Hepatocyte (in vitro differentiated cells): ENCODE measurements at regions not wholly inside any gene's neighbourhood (a gene's known extent, or its start where the extent isn't known, plus 50 kb on each side); places are given as distances from the start of the nearest gene placed in this dataset.

Experiments
- DNase-seq: peaks from one replicate; pipeline ENCODE4 v3.0.0-alpha.2; 2016; ENCODE audit warnings: low spot score
- H2AFZ ChIP-seq: fragments of 200-600 bp; sonication (generic); 2 replicates; pipeline ENCODE4 v1.6.0; 2016; ENCODE audit warnings: antibody characterized with exemption, mild to moderate bottlenecking
- H3K27ac ChIP-seq: fragments of 200-600 bp; sonication (generic); 2 replicates; pipeline ENCODE4 v1.5.1; 2016; ENCODE audit warnings: mild to moderate bottlenecking
- H3K27me3 ChIP-seq: fragments of 200-600 bp; sonication (generic); 2 replicates; pipeline ENCODE4 v1.6.1; 2016
- H3K36me3 ChIP-seq: fragments of 200-600 bp; sonication (generic); replicated peaks from 2 replicates; pipeline ENCODE4 v1.5.1; 2016; ENCODE audit warnings: low read depth; ENCODE audit not compliant: insufficient read depth
- H3K4me1 ChIP-seq: fragments of 200-600 bp; sonication (generic); 2 replicates; pipeline ENCODE4 v1.5.1; 2016; ENCODE audit warnings: mild to moderate bottlenecking, moderate library complexity; ENCODE audit not compliant: insufficient read depth
- H3K4me2 ChIP-seq: fragments of 200-600 bp; sonication (generic); 2 replicates; pipeline ENCODE4 v1.6.0; 2016
- H3K4me3 ChIP-seq: fragments of 200-600 bp; sonication (generic); 2 replicates; pipeline ENCODE4 v1.5.1; 2016; ENCODE audit warnings: mild to moderate bottlenecking
- H3K79me2 ChIP-seq: fragments of 200-600 bp; sonication (generic); 2 replicates; pipeline ENCODE4 v1.6.0; 2017; ENCODE audit warnings: mild to moderate bottlenecking
- H3K9me2 ChIP-seq: fragments of 200-600 bp; sonication (generic); replicated peaks from 2 replicates; pipeline ENCODE4 v1.6.0; 2017; ENCODE audit warnings: mild to moderate bottlenecking; ENCODE audit not compliant: insufficient read depth
- H3K9me3 ChIP-seq: fragments of 200-600 bp; sonication (generic); 2 replicates; pipeline ENCODE4 v1.5.1; 2016; ENCODE audit warnings: low read depth, mild to moderate bottlenecking
- H4K20me1 ChIP-seq: fragments of 200-600 bp; sonication (generic); 2 replicates; pipeline ENCODE4 v1.6.0; 2016; ENCODE audit warnings: mild to moderate bottlenecking; ENCODE audit not compliant: insufficient read depth, poor library complexity, severe bottlenecking
- EZH2 ChIP-seq: fragments of 200-600 bp; sonication (generic); IDR thresholded peaks from 2 replicates; pipeline ENCODE4 v1.6.1; 2016; ENCODE audit warnings: antibody characterized with exemption, mild to moderate bottlenecking, borderline replicate concordance
- EZH2phosphoT487 ChIP-seq: fragments of 200-600 bp; sonication (generic); IDR thresholded peaks from one replicate; pipeline ENCODE4 v1.6.1; 2018; ENCODE audit warnings: antibody characterized with exemption, mild to moderate bottlenecking, low read depth, moderate library complexity; ENCODE audit not compliant: unreplicated experiment, severe bottlenecking
- WGBS: methylation state at CpG from one replicate; pipeline ENCODE4 v1.1.6; 2016; ENCODE audit warnings: low lambda C conversion rate; ENCODE audit errors: missing lambda C conversion rate; 5-methylcytosine and 5-hydroxymethylcytosine counted together
- TF ChIP-seq, protein P1 (sequence below): fragments of 200-600 bp; sonication (generic); IDR thresholded peaks from 2 replicates; pipeline ENCODE4 v1.5.1; 2016; ENCODE audit warnings: antibody characterized with exemption, mild to moderate bottlenecking; ENCODE audit not compliant: poor library complexity

- H3K27me3 ChIP-seq = peaks cover 16% of the 10 kb centered on the region
- no peak overlapping the region for H3K27ac ChIP-seq
- H2AFZ ChIP-seq = no peak overlapping the region
- no peaks in the 10 kb centered on the region for H3K9me3 ChIP-seq
- no peak overlapping the region for H3K4me2 ChIP-seq
- H3K4me1 ChIP-seq = no peaks in the 10 kb centered on the region
- DNase-seq = no peak
- no peak for TF ChIP-seq EZH2
- no peaks in the 10 kb centered on the region for H3K36me3 ChIP-seq
- H3K4me3 ChIP-seq = no peak overlapping the region
- no peaks in the 10 kb centered on the region for H4K20me1 ChIP-seq
- H3K9me2 ChIP-seq = no peaks in the 10 kb centered on the region
- no peaks in the 10 kb centered on the region for H3K79me2 ChIP-seq
- WGBS = 88% methylated on average over 7 of the region's 7 CpGs
These were observed 146.0 kb downstream of the IL20RB start for GRCh38 chr3:137103739-137104138.

- H3K36me3 ChIP-seq = no peaks in the 10 kb centered on the region
- no peaks in the 10 kb centered on the region for H3K9me2 ChIP-seq
- H3K27ac ChIP-seq = no peak overlapping the region
- H2AFZ ChIP-seq = no peak overlapping the region
- H3K27me3 ChIP-seq = peaks cover 23% of the 10 kb centered on the region
- TF ChIP-seq EZH2phosphoT487 (no peak), EZH2 (no peak)
- TF ChIP-seq, protein P1, sequence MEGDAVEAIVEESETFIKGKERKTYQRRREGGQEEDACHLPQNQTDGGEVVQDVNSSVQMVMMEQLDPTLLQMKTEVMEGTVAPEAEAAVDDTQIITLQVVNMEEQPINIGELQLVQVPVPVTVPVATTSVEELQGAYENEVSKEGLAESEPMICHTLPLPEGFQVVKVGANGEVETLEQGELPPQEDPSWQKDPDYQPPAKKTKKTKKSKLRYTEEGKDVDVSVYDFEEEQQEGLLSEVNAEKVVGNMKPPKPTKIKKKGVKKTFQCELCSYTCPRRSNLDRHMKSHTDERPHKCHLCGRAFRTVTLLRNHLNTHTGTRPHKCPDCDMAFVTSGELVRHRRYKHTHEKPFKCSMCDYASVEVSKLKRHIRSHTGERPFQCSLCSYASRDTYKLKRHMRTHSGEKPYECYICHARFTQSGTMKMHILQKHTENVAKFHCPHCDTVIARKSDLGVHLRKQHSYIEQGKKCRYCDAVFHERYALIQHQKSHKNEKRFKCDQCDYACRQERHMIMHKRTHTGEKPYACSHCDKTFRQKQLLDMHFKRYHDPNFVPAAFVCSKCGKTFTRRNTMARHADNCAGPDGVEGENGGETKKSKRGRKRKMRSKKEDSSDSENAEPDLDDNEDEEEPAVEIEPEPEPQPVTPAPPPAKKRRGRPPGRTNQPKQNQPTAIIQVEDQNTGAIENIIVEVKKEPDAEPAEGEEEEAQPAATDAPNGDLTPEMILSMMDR = peak; percentile 82
- peak overlapping the region; percentile 49 for H3K4me2 ChIP-seq
- H3K79me2 ChIP-seq = no peaks in the 10 kb centered on the region
- no peak overlapping the region for H3K4me3 ChIP-seq
- H3K4me1 ChIP-seq = no peaks in the 10 kb centered on the region
- H4K20me1 ChIP-seq = no peaks in the 10 kb centered on the region
- peak; percentile 82 for DNase-seq
- H3K9me3 ChIP-seq = no peaks in the 10 kb centered on the region
- WGBS = 14% methylated on average over 10 of the region's 10 CpGs
These were observed 147.6 kb downstream of the IL20RB start for GRCh38 chr3:137105277-137105977.

- Histone ChIP-seq H4K20me1 (no peaks in the 10 kb centered on the region), H2AFZ (no peak overlapping the region), H3K4me1 (no peaks in the 10 kb centered on the region), H3K27me3 (peaks cover 23% of the 10 kb centered on the region), H3K36me3 (no peaks in the 10 kb centered on the region), H3K4me2 (no peak overlapping the region), H3K9me3 (no peaks in the 10 kb centered on the region), H3K9me2 (no peaks in the 10 kb centered on the region), H3K4me3 (no peak overlapping the region), H3K79me2 (no peaks in the 10 kb centered on the region), H3K27ac (no peak overlapping the region)
- TF ChIP-seq, protein P1 = no peak
- TF ChIP-seq EZH2 (no peak), EZH2phosphoT487 (no peak)
- no peak for DNase-seq
- 55% methylated on average over 8 of the region's 8 CpGs for WGBS
These were observed 148.9 kb downstream of the IL20RB start for GRCh38 chr3:137106612-137107240.

DNA sequence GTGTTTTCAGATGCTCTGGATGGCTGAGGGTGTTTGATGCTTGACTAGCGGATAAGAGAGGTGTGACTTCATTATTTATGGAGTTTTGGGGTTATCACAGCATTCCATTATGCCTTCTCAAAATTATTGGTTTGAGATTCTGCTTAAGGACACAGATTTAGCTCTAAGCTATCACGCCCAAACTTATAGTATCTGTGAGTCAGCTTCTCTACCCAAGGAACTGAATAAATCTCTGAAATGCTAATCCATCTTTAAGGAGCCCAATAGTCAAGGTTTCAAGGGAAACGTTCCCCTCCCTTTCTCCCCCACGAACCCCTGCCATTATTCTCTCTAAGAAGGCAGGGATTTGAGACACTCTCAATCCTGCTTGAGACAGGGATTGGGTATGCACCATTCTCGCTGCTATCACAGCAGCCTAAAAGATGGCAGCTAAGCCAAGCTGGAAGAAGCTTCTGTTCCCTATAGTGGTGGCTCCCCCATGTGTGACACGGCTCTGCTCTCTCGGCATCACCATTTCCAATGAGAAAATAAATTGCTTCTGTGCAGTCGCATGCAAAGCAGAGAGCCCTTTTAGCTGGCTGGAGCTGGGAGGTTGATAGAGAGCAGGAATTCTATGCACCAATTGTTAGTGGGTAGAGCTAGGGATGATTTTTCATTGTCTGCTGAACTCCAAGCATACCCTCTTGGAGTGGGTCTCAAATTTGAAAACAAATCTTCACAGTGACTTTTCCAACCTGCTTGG, 151.1 kb downstream of the IL20RB start:
- no peaks in the 10 kb centered on the region for H3K4me1 ChIP-seq
- no peaks in the 10 kb centered on the region for H3K79me2 ChIP-seq
- WGBS = 76% methylated on average over 8 of the region's 8 CpGs
- H3K36me3 ChIP-seq = no peaks in the 10 kb centered on the region
- H3K4me2 ChIP-seq = no peak overlapping the region
- H4K20me1 ChIP-seq = no peaks in the 10 kb centered on the region
- no peak overlapping the region for H3K4me3 ChIP-seq
- H3K27me3 ChIP-seq = peaks cover 23% of the 10 kb centered on the region
- H3K9me3 ChIP-seq = no peaks in the 10 kb centered on the region
- no peaks in the 10 kb centered on the region for H3K9me2 ChIP-seq
- H3K27ac ChIP-seq = no peak overlapping the region
- H2AFZ ChIP-seq = no peak overlapping the region
- TF ChIP-seq EZH2phosphoT487 = no peak
- DNase-seq = no peak
